NCI-H82 treated with DMSO at 0.1 percent for 48 hours (cell line): ENCODE measurements at regions not wholly inside any gene's neighbourhood (a gene's known extent, or its start where the extent isn't known, plus 50 kb on each side); places are given as distances from the start of the nearest gene placed in this dataset.

ENCODE experiments used
- DNase-seq: peaks from one replicate; lab custom pipeline; 2025; ENCODE audit not compliant: unreplicated experiment; lab: John Stamatoyannopoulos, UW

DNA sequence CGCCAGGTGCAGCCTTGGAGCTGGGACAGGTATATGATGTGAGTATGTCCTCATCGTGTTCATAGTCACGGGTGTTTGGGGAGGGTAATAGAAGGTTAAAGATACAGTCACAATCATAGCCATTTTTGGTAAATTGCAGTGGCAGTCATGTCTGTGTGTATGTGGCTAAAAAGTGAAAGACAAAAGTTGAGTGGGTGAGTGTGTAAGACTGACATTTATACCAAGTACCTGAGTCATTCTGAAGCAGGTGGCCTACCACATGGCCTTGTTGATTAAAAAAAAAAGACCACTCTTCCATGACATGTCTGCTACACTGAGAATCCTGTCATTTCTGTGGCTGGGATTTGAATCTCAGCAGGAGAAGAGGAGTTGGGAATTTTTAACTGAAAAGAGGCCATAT, 181.9 kb downstream of the SCP2D1 start:
- no peak for DNase-seq

- DNase-seq: no peak
These were observed 185.5 kb downstream of the SCP2D1 start for GRCh38 chr20:18999086-18999485.

DNA sequence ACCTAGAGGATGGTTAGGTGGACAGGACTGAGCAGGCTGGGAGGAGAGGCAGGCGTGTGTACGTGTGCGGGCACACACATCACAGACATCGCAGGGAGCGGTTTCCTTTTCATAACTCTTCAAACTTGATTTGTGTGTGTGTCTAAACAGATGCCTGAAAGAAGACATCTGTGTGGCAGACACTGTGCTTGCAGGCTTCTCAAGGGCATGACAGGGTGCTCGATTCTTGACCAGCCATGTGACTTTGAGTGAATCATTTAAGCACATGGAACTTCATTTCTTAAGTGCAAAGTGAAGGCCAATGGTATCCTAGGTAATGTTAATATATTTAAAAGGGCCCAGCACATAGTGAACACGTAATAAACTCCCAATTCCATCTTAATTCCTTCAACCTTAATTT, 186.5 kb downstream of the SCP2D1 start:
- DNase-seq: no peak

DNA sequence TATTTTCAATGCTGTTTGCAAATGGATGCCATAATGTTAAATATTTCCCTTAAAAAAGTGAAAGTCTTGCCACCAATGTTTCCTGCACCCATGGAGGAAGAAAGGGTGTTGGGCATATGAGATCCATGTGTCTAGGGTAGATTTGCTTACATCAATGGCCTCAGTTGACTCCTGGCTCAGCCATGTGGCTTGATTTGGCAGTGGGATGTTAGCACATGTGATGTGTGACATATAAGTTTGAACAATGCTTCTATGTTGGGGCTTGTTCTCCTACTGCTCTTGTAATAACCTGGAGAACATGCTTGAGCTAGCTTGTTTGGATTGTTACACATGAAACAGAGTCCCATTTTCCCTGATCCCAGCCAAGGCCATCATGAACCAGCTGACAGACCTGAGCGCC, 187.6 kb downstream of the SCP2D1 start:
- DNase-seq: no peak

- DNase-seq: no peak
These were observed 190.1 kb downstream of the SCP2D1 start for GRCh38 chr20:19003366-19004336.

GRCh38 chr20:19004975-19005374, 191.4 kb downstream of the SCP2D1 start:
- DNase-seq: no peak

- no peak for DNase-seq
These were observed 194.9 kb downstream of the SCP2D1 start for GRCh38 chr20:19008497-19008896.

DNA sequence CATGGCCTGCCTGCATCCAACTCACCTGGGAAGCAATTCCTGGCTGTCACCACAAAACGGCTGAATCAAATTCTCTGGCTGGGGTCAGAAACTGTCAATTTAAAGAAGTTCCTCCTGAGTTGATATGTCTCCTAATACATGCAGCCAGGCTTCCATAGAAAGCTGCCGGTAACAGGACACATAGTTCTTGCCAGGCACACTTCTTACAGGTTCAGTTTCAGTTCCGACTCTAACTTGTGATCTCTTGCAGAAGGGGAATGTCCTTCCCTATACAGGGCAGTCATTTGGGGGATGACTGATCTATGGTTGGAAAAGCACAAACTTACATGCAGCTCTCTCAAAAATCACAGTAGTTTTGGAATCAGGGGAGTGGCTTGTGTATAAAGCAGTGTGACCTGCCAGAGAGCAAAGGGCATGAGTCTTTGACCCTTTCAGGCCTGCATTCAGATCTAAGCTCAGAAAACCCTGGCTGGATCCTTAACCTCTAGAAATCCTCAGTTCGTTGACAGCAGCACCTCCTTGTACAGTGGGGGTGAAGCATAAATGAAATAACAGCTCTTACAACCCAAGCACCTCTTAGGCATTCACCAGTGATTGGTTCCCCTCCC, 195.6 kb downstream of the SCP2D1 start:
- DNase-seq: no peak

- DNase-seq: no peak
These were observed 199.1 kb downstream of the SCP2D1 start for GRCh38 chr20:19012676-19013075.

GRCh38 chr20:19013907-19014306, 198.5 kb upstream of the SLC24A3 start:
- no peak for DNase-seq

DNA sequence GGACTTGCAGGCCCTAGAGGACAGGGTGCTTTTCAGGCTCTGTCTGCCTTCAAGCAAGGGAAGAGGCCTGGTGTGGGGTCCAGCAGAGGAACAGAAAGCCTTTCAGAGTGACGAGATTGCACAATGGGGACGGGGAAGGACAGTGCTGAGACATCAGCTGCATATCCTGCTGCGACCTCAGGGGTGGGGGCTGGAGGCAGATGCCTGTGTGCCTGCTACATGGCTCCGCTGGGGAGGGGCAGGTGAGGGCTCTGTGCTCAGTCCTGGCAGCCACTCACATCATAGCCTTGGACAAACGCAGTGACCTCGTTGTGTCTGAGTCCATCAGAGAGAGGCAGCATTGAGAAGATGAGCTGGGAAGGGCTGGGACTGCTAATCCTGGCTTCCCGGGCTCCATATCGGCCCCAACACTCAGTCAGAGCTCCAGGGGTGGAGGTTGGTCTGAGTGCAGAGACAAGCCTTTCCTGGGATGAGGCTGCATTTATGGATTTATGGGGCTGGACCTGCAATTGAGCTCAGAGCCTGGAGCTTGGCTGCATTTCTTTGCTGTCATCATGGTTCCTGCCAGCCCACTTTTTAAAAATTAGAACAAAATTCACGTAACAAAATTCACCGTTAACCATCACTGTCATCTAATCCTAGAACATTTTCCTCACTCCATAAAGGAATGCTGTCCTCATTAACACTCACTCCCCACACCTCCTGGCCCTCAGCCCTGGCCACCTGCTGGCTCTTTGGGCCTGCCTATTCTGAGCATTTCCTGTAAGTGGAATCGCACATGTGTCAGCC, 196.9 kb upstream of the SLC24A3 start:
- no peak for DNase-seq

GRCh38 chr20:19016140-19016497, 196.3 kb upstream of the SLC24A3 start:
- DNase-seq: no peak

- DNase-seq: no peak
These were observed 195.2 kb upstream of the SLC24A3 start for GRCh38 chr20:19017104-19017690.

- DNase-seq: no peak
These were observed 193.6 kb upstream of the SLC24A3 start for GRCh38 chr20:19018881-19019280.

GRCh38 chr20:19019734-19020364, 192.6 kb upstream of the SLC24A3 start:
- DNase-seq: no peak

DNA sequence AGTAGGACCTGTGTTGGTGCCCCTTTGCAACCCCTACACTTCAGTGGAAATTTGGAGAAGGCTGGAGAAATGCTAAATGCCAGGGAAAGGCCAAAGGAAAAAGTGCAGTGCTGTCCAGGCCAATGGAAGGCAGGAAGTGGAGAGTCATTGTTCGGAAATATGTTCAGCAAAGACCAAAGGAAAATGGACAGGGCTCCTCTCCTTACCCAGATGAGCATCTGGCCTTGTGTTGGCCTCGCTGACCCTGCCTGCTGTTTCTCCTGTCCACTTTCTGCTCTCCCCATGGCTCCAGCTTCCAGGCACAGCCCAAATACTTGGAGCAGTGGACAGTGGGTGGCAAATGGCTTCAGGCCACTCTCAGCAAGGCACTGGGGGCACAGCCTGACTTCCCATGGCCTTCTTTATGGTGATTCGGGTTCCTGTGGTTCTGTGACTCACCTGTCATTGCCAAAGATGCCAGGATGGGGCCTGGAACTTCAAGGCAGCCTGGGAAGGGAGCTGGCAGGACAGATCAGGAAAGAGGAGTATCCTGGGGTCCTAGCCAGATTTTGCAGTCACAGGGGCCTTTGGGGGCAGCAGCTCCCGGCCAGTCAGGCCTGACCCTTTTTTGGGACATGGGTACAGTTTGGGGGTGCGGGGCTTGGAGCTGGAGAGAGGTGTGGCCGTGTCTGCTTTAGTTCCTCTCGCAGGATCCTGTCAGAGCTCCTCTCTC, 190.9 kb upstream of the SLC24A3 start:
- no peak for DNase-seq

GRCh38 chr20:19022118-19022575, 190.3 kb upstream of the SLC24A3 start:
- no peak for DNase-seq

GRCh38 chr20:19022791-19023448, 189.5 kb upstream of the SLC24A3 start:
- no peak for DNase-seq

DNA sequence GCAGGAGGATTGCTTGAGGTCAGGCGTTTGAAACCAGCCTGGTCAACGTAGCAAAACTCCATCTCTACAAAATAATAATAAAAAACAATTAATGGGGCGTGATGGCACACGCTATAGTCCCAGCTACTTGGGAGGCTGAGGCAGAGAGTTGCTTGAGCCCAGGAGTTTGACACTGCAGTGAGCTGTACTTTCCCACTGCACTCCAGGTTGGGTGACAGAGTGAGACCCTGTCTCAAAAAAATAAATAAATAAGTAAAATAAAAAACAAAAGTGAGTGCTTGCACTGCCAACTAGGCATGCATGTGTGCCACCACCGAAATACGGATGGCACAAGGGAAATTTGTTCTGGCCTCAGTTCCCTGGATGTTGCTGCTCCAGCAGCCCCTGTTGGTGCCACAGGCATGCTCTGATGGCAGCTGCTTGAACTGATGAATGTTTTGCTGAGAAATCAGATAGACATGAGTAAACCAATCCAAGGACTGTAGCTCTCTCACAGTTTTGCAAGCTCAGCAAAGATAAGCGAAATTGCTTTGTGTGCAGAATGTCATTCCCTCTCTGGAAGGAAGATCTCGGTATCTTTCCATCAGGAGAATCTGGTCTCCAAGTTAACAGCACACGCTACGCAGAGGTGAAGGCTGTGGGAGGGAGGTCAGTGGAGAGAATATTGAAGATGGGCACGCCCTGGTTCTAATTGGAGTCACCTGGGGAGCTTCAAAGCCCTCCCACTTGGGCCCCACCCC, 188.0 kb upstream of the SLC24A3 start:
- DNase-seq: no peak
